ENCODE measurements at regions not wholly inside any gene's neighbourhood (a gene's known extent, or its start where the extent isn't known, plus 50 kb on each side); places are given as distances from the start of the nearest gene placed in this dataset.

- TF ChIP-seq POLR2A (IDR thresholded peaks at IDR 0.05) = no peak
- TF ChIP-seq CTCF (IDR thresholded peaks at IDR 0.05) = no peak
Observed at GRCh38 chr13:99659866-99660554, 158.7 kb downstream of the TM9SF2 start.
